HEK293 (cell line): ENCODE measurements at regions not wholly inside any gene's neighbourhood (a gene's known extent, or its start where the extent isn't known, plus 50 kb on each side); places are given as distances from the start of the nearest gene placed in this dataset.

Experiments
- CTCF ChIA-PET: fragments of 350-600 bp; formaldehyde crosslinking; extraction: SDS; loops from one replicate; lab custom pipeline; 2021; ENCODE audit warnings: antibody characterized with exemption; lab: Yijun Ruan, JAX
- POLR2A ChIA-PET: fragments of 300-600 bp; formaldehyde crosslinking; extraction: SDS; loops from one replicate; lab custom pipeline; 2020; ENCODE audit warnings: antibody characterized with exemption, inconsistent platforms; lab: Yijun Ruan, JAX
- H3K27ac ChIP-seq: fragments of 200-500 bp; sonication (Bioruptor generic); 2 replicates; pipeline ENCODE4 v1.5.1; 2014; ENCODE audit warnings: low read depth, low read length, control low read depth, inconsistent platforms; ENCODE audit errors: extremely low read depth
- H3K36me3 ChIP-seq, 2 experiments: fragments of 200-500 bp in 1 of 2; sonication (Bioruptor generic) in 1 of 2; 1 replicate in 1 of 2; 2 replicates in 1 of 2; pipeline ENCODE4 v1.5.1; 2014 to 2017; ENCODE audit warnings: inconsistent platforms in 2 of 2, low read length in 2 of 2; ENCODE audit not compliant: control insufficient read depth in 2 of 2, insufficient read depth in 1 of 2
- H3K4me1 ChIP-seq: fragments of 200-500 bp; sonication (Bioruptor generic); 2 replicates; pipeline ENCODE4 v1.5.1; 2014; ENCODE audit warnings: mild to moderate bottlenecking, low read length, inconsistent platforms; ENCODE audit not compliant: control insufficient read depth, insufficient read depth
- H3K4me3 ChIP-seq: 2 replicates; pipeline ENCODE4 v1.5.1; 2011; ENCODE audit warnings: low read depth, mild to moderate bottlenecking, control low read depth, low read length, moderate library complexity
- H3K9me3 ChIP-seq: fragments of 200-500 bp; sonication (Bioruptor generic); 2 replicates; pipeline ENCODE4 v1.5.1; 2014; ENCODE audit warnings: low read depth, low read length, inconsistent platforms; ENCODE audit not compliant: control insufficient read depth, insufficient read depth
- HOXA7 ChIP-seq: sonication (generic); formaldehyde crosslinking; IDR thresholded peaks from 2 replicates; pipeline ENCODE4 v1.8.1; 2022; ENCODE audit warnings: missing genetic modification reagents, borderline replicate concordance
- KLF7 ChIP-seq: fragments of 450-650 bp; formaldehyde crosslinking; IDR thresholded peaks from 2 replicates; pipeline ENCODE4 v1.5.1; 2016; ENCODE audit warnings: missing biosample characterization, missing genetic modification characterization, borderline replicate concordance
- MZF1 ChIP-seq: fragments of 450-650 bp; formaldehyde crosslinking; IDR thresholded peaks from 2 replicates; pipeline ENCODE4 v1.5.1; 2017; ENCODE audit warnings: missing biosample characterization, missing genetic modification characterization, borderline replicate concordance
- RBAK ChIP-seq: fragments of 450-650 bp; formaldehyde crosslinking; IDR thresholded peaks from 2 replicates; pipeline ENCODE4 v1.5.1; 2016; ENCODE audit warnings: missing biosample characterization, missing genetic modification characterization
- ZBTB20 ChIP-seq: fragments of 450-650 bp; formaldehyde crosslinking; IDR thresholded peaks from 2 replicates; pipeline ENCODE4 v1.5.1; 2016; ENCODE audit warnings: missing biosample characterization, missing genetic modification characterization
- ZBTB48 ChIP-seq: fragments of 450-650 bp; formaldehyde crosslinking; IDR thresholded peaks from 2 replicates; pipeline ENCODE4 v1.5.1; 2016; ENCODE audit warnings: missing biosample characterization, missing genetic modification characterization
- ZIC2 ChIP-seq: fragments of 450-650 bp; formaldehyde crosslinking; IDR thresholded peaks from 2 replicates; pipeline ENCODE4 v1.5.1; 2016; ENCODE audit warnings: missing biosample characterization, missing genetic modification characterization
- ZNF138 ChIP-seq: fragments of 450-650 bp; formaldehyde crosslinking; IDR thresholded peaks from 2 replicates; pipeline ENCODE4 v1.5.1; 2016; ENCODE audit warnings: missing biosample characterization, missing genetic modification characterization, borderline replicate concordance
- ZNF155 ChIP-seq: fragments of 450-650 bp; formaldehyde crosslinking; IDR thresholded peaks from 2 replicates; pipeline ENCODE4 v1.5.1; 2016; ENCODE audit warnings: missing biosample characterization, missing genetic modification characterization
- ZNF19 ChIP-seq: fragments of 450-650 bp; formaldehyde crosslinking; IDR thresholded peaks from 2 replicates; pipeline ENCODE4; 2016; ENCODE audit warnings: missing biosample characterization, missing genetic modification characterization, low read depth
- ZNF239 ChIP-seq: fragments of 450-650 bp; formaldehyde crosslinking; IDR thresholded peaks from 2 replicates; pipeline ENCODE4 v1.5.1; 2016; ENCODE audit warnings: missing biosample characterization, missing genetic modification characterization
- ZNF302 ChIP-seq: fragments of 450-650 bp; formaldehyde crosslinking; IDR thresholded peaks from 2 replicates; pipeline ENCODE4 v1.5.1; 2016; ENCODE audit warnings: missing biosample characterization, missing genetic modification characterization, low read depth
- ZNF350 ChIP-seq: fragments of 450-650 bp; formaldehyde crosslinking; IDR thresholded peaks from 2 replicates; pipeline ENCODE4 v1.5.0; 2017; ENCODE audit warnings: missing biosample characterization, mild to moderate bottlenecking, missing genetic modification characterization
- ZNF391 ChIP-seq: fragments of 450-650 bp; formaldehyde crosslinking; IDR thresholded peaks from 2 replicates; pipeline ENCODE4 v1.5.1; 2016; ENCODE audit warnings: low read depth, missing biosample characterization, missing genetic modification characterization, borderline replicate concordance
- ZNF514 ChIP-seq: fragments of 450-650 bp; formaldehyde crosslinking; IDR thresholded peaks from 2 replicates; pipeline ENCODE4 v1.5.1; 2016; ENCODE audit warnings: missing biosample characterization, missing genetic modification characterization
- ZNF670 ChIP-seq: fragments of 450-650 bp; formaldehyde crosslinking; IDR thresholded peaks from 2 replicates; pipeline ENCODE4 v1.5.1; 2016; ENCODE audit warnings: missing biosample characterization, missing genetic modification characterization, low read depth
- ZNF791 ChIP-seq: fragments of 450-650 bp; formaldehyde crosslinking; IDR thresholded peaks from 2 replicates; pipeline ENCODE4 v1.5.1; 2016; ENCODE audit warnings: missing biosample characterization, missing genetic modification characterization
- TF ChIP-seq, protein P1 (sequence below): fragments of 450-650 bp; formaldehyde crosslinking; IDR thresholded peaks from 2 replicates; pipeline ENCODE4 v1.5.1; 2017; ENCODE audit warnings: missing biosample characterization, mild to moderate bottlenecking, missing genetic modification characterization, moderate library complexity
- TF ChIP-seq, protein P2 (sequence below): fragments of 450-650 bp; formaldehyde crosslinking; IDR thresholded peaks from 2 replicates; pipeline ENCODE4 v1.5.1; 2017; ENCODE audit warnings: missing biosample characterization, missing genetic modification characterization
- TF ChIP-seq, protein P3 (sequence below): fragments of 450-650 bp; formaldehyde crosslinking; IDR thresholded peaks from 2 replicates; pipeline ENCODE4 v1.5.0; 2017; ENCODE audit warnings: missing biosample characterization, missing genetic modification characterization, borderline replicate concordance
- TF ChIP-seq, protein P4 (sequence below): sonication (generic); formaldehyde crosslinking; IDR thresholded peaks from 2 replicates; pipeline ENCODE4 v1.8.1; 2022; ENCODE audit warnings: mild to moderate bottlenecking, moderate library complexity, missing genetic modification reagents
- TF ChIP-seq, protein P5 (sequence below): fragments of 450-650 bp; formaldehyde crosslinking; IDR thresholded peaks from 2 replicates; pipeline ENCODE4 v1.5.1; 2016; ENCODE audit warnings: missing biosample characterization, missing genetic modification characterization

DNA sequence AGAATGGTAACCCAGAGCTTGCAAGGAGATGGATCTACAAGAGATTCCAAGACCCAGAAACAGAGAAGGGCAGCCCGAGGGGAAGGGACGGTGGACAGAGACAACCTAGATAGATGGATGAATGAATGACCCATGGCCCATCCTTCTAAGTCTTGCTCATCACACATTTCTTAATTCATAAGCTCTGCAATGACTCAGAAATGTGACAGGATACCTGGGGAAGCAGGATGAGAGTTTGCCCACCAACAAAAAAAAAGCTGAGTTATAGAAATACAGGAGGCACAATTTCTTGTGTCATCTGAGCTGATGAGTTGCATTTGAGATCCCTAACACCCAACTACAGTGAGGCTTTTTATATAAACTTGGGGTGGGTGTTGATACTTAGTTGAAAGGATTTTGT, 76.6 kb downstream of the CNTN3 start (continued):
- TF ChIP-seq, protein P1, sequence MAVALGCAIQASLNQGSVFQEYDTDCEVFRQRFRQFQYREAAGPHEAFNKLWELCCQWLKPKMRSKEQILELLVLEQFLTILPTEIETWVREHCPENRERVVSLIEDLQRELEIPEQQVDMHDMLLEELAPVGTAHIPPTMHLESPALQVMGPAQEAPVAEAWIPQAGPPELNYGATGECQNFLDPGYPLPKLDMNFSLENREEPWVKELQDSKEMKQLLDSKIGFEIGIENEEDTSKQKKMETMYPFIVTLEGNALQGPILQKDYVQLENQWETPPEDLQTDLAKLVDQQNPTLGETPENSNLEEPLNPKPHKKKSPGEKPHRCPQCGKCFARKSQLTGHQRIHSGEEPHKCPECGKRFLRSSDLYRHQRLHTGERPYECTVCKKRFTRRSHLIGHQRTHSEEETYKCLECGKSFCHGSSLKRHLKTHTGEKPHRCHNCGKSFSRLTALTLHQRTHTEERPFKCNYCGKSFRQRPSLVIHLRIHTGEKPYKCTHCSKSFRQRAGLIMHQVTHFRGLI, result no peak
- no peak for TF ChIP-seq ZNF302
- TF ChIP-seq ZBTB20 (tag by site-specific recombination), result no peak
- TF ChIP-seq ZIC2 (tag by site-specific recombination), result no peak
- no peak for TF ChIP-seq ZBTB48 (tag by site-specific recombination)
- TF ChIP-seq, all 188 proteins: peak for 0

DNA sequence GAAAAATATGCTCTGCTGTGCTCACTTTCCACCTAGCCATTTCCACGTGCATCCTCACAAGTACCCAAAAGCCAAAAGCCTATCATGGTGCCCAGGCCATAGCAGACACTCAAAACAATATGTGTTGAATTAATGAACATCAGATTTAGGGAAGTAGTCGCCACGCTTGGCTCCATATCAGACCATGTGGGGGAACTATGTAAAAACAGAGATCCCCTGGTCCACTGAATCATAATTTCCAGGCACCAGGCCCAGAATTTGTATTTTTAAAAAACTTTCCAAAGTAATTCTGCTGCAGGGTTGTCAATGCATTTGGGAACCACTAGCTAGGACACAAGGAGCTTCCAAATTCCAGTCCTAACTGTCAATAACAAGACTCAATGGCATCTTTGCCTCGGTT, 77.3 kb downstream of the CNTN3 start:
- no peaks in the 10 kb centered on the region for H3K9me3 ChIP-seq
- no peak overlapping the region for H3K4me3 ChIP-seq
- TF ChIP-seq ZNF791 (tag by site-specific recombination), result no peak
- ChIA-PET POLR2A (no interaction called here), CTCF (no interaction called here)
- no peaks in the 10 kb centered on the region for H3K36me3 ChIP-seq
- H3K4me1 ChIP-seq, result no peaks in the 10 kb centered on the region
- no peak overlapping the region for H3K27ac ChIP-seq

DNA sequence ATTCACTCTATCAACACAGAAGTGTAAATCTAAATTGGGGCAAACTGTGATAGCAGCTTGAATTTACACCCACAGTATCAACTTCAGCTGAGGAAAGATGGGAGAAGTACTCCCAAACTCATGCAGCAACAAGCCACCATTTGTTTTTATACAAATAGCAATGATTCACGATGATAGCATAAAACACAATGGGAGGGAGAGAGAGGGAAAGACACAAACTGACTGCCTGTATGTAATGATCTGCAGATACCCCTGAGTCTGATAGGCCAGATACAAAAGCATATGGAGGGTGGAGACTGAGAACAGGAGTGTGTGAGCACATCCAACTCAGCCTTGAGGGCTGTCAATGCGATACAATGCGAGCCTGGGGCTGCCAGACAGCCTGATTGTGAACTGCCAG, 79.2 kb downstream of the CNTN3 start:
- no peaks in the 10 kb centered on the region for H3K36me3 ChIP-seq
- H3K4me3 ChIP-seq, result no peak overlapping the region
- no peak overlapping the region for H3K27ac ChIP-seq
- H3K9me3 ChIP-seq, result no peaks in the 10 kb centered on the region
- TF ChIP-seq ZNF239 (no peak), ZNF138 (tag by site-specific recombination) (no peak), HOXA7 (CRISPR knock-in tag) (no peak), ZNF514 (tag by site-specific recombination) (no peak), ZNF155 (tag by site-specific recombination) (no peak), RBAK (no peak), ZNF350 (no peak), KLF7 (tag by site-specific recombination) (no peak), ZNF19 (tag by site-specific recombination) (no peak), ZBTB20 (tag by site-specific recombination) (no peak), MZF1 (no peak), ZNF391 (no peak), ZNF670 (no peak)
- TF ChIP-seq, protein P2, sequence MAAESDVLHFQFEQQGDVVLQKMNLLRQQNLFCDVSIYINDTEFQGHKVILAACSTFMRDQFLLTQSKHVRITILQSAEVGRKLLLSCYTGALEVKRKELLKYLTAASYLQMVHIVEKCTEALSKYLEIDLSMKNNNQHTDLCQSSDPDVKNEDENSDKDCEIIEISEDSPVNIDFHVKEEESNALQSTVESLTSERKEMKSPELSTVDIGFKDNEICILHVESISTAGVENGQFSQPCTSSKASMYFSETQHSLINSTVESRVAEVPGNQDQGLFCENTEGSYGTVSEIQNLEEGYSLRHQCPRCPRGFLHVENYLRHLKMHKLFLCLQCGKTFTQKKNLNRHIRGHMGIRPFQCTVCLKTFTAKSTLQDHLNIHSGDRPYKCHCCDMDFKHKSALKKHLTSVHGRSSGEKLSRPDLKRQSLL (tag by site-specific recombination), result no peak
- TF ChIP-seq, protein P3, sequence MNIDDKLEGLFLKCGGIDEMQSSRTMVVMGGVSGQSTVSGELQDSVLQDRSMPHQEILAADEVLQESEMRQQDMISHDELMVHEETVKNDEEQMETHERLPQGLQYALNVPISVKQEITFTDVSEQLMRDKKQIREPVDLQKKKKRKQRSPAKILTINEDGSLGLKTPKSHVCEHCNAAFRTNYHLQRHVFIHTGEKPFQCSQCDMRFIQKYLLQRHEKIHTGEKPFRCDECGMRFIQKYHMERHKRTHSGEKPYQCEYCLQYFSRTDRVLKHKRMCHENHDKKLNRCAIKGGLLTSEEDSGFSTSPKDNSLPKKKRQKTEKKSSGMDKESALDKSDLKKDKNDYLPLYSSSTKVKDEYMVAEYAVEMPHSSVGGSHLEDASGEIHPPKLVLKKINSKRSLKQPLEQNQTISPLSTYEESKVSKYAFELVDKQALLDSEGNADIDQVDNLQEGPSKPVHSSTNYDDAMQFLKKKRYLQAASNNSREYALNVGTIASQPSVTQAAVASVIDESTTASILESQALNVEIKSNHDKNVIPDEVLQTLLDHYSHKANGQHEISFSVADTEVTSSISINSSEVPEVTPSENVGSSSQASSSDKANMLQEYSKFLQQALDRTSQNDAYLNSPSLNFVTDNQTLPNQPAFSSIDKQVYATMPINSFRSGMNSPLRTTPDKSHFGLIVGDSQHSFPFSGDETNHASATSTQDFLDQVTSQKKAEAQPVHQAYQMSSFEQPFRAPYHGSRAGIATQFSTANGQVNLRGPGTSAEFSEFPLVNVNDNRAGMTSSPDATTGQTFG (tag by site-specific recombination), result no peak
- TF ChIP-seq, protein P4, sequence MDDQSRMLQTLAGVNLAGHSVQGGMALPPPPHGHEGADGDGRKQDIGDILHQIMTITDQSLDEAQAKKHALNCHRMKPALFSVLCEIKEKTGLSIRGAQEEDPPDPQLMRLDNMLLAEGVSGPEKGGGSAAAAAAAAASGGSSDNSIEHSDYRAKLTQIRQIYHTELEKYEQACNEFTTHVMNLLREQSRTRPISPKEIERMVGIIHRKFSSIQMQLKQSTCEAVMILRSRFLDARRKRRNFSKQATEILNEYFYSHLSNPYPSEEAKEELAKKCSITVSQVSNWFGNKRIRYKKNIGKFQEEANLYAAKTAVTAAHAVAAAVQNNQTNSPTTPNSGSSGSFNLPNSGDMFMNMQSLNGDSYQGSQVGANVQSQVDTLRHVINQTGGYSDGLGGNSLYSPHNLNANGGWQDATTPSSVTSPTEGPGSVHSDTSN, result no peak
- TF ChIP-seq, protein P5, sequence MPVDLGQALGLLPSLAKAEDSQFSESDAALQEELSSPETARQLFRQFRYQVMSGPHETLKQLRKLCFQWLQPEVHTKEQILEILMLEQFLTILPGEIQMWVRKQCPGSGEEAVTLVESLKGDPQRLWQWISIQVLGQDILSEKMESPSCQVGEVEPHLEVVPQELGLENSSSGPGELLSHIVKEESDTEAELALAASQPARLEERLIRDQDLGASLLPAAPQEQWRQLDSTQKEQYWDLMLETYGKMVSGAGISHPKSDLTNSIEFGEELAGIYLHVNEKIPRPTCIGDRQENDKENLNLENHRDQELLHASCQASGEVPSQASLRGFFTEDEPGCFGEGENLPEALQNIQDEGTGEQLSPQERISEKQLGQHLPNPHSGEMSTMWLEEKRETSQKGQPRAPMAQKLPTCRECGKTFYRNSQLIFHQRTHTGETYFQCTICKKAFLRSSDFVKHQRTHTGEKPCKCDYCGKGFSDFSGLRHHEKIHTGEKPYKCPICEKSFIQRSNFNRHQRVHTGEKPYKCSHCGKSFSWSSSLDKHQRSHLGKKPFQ (tag by site-specific recombination), result no peak
- TF ChIP-seq, all 188 proteins: peak for 0
- no peaks in the 10 kb centered on the region for H3K4me1 ChIP-seq
- ChIA-PET POLR2A (no interaction called here), CTCF (no interaction called here)
